ENCODE measurements at regions not wholly inside any gene's neighbourhood (a gene's known extent, or its start where the extent isn't known, plus 50 kb on each side); places are given as distances from the start of the nearest gene placed in this dataset.

GRCh38 chr4:37139987-37140386 lies 104.6 kb upstream of the NWD2 start:
- no peak for DNase-seq (ENCODE audit: low read depth)
- H3K4me3 ChIP-seq (ENCODE audit: control insufficient read depth, low read depth, low read length) = no peak overlapping the region
- no peak for TF ChIP-seq CTCF (IDR thresholded peaks at IDR 0.05; ENCODE audit: control insufficient read depth, insufficient read depth, low read depth, low read length, missing control alignments)

GRCh38 chr4:37146260-37146659 lies 98.3 kb upstream of the NWD2 start:
- no peak for DNase-seq (ENCODE audit: low read depth)
- no peak for TF ChIP-seq CTCF (IDR thresholded peaks at IDR 0.05; ENCODE audit: control insufficient read depth, insufficient read depth, low read depth, low read length, missing control alignments)
- H3K4me3 ChIP-seq (ENCODE audit: control insufficient read depth, low read depth, low read length) = no peak overlapping the region

DNA sequence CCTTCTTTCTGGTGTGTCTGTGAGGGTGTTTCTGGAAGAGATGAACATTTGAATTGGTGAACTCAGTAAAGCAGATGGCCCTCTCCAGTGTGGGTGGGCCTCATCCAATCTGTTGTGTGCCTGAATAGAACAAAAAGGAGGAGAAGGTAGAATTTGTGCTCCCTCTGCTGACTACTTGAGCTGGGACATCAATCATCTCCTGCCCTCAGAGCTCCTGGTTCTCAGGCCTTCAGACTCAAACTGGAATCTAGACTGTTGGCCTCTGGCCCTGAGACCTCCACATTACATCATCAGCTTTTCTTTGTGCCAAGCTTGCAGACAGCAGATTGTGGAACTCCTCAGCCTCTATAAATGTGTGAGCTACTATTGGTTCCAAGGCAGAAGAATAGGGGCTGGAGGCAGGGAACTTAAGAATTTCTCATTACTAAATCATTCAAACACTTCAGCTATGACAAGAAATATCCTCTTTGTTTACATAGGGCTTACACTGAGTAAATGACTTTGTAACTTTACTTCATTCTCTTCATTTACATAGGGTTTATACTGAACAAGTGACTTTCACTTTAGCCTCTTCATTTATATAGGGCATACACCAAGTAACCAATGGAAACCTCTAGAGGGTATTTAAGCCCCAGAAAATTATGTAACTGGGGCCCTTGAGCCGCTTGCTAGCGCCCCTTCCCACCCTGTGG lies 86.9 kb upstream of the NWD2 start:
- no peak overlapping the region for H3K4me3 ChIP-seq (ENCODE audit: control insufficient read depth, low read depth, low read length)
- DNase-seq (ENCODE audit: low read depth) = no peak
- no peak for TF ChIP-seq CTCF (IDR thresholded peaks at IDR 0.05; ENCODE audit: control insufficient read depth, insufficient read depth, low read depth, low read length, missing control alignments)

- TF ChIP-seq CTCF (IDR thresholded peaks at IDR 0.05; ENCODE audit: control insufficient read depth, insufficient read depth, low read depth, low read length, missing control alignments) = no peak
- H3K4me3 ChIP-seq (ENCODE audit: control insufficient read depth, low read depth, low read length) = no peak overlapping the region
- no peak for DNase-seq (ENCODE audit: low read depth)
Measured at GRCh38 chr4:37160653-37161052, 83.9 kb upstream of the NWD2 start.

DNA sequence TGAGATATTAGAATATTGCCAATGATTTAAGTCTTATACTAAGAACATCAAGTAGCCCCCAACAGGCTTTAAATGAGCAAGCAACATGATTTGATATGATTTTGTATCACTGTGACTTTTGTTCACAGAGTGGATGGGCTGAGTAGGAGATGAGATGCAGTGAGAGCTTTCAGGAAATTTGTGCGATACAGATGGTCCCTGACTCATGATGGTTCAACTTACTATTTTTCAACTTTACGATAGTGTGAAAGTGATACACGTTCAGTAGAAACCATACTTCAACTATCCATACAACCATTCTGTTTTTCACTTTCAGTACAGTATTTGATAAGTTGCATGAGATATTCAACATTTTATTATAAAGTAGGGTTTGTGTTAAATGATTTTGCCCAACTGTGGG lies 78.7 kb upstream of the NWD2 start:
- TF ChIP-seq CTCF (IDR thresholded peaks at IDR 0.05; ENCODE audit: control insufficient read depth, insufficient read depth, low read depth, low read length, missing control alignments) = no peak
- no peak overlapping the region for H3K4me3 ChIP-seq (ENCODE audit: control insufficient read depth, low read depth, low read length)

DNA sequence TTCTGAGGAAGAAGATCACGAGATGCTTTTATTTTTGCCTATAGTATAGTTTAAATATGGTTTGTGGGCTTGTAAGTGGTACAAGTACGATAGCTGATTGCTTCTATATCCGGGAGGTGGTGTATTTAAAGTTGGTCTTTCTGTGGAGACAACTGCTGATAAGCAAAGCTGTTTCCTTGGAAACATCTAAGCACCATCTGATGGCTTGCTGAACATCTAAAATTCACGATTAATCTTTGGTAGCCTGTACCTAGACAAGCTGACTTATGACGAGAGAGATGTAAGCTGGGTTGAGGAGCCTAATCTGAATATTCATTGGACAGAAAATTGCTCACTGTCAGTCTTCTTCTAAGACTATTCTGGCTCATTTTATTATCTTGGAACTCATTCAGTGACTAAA lies 74.6 kb upstream of the NWD2 start:
- DNase-seq (ENCODE audit: low read depth) = no peak
- no peak for TF ChIP-seq CTCF (IDR thresholded peaks at IDR 0.05; ENCODE audit: control insufficient read depth, insufficient read depth, low read depth, low read length, missing control alignments)

More for the DNA sequence above, 78.7 kb upstream of the NWD2 start:
- no peak for DNase-seq (ENCODE audit: low read depth)

More for the DNA sequence above, 74.6 kb upstream of the NWD2 start:
- H3K4me3 ChIP-seq (ENCODE audit: control insufficient read depth, low read depth, low read length) = no peak overlapping the region
